Activated CD8-positive, alpha-beta T cell treated with anti-CD3 and anti-CD28 coated beads for 36 hours (primary cell): ENCODE measurements at regions not wholly inside any gene's neighbourhood (a gene's known extent, or its start where the extent isn't known, plus 50 kb on each side); places are given as distances from the start of the nearest gene placed in this dataset.

ENCODE experiments used
- ATAC-seq: fragments of 200-7000 bp; cut with Tn5 transposase; one replicate; pipeline ENCODE4 v1.10.0; 2021; ENCODE audit warnings: mild to moderate bottlenecking, moderate library complexity
- CTCF ChIA-PET: fragments of 350-600 bp; sonication (Branson Sonifier 250); formaldehyde crosslinking; loops from one replicate; lab custom pipeline; 2021; ENCODE audit warnings: antibody characterized with exemption; lab: Charles Lee
- POLR2A ChIA-PET: fragments of 350-600 bp; sonication (Branson Sonifier 250); formaldehyde crosslinking; loops from one replicate; lab custom pipeline; 2021; ENCODE audit warnings: antibody characterized with exemption; lab: Charles Lee
- DNase-seq: peaks from one replicate; pipeline ENCODE4 v3.0.0-alpha.2; 2020
- H3K27ac Mint-ChIP-seq: one replicate; pipeline ENCODE4 v1.8.0; 2021; ENCODE audit warnings: mild to moderate bottlenecking, mixed read lengths
- H3K27me3 Mint-ChIP-seq: one replicate; pipeline ENCODE4 v1.8.0; 2021; ENCODE audit warnings: mixed read lengths
- H3K36me3 Mint-ChIP-seq: one replicate; pipeline ENCODE4 v1.8.0; 2021; ENCODE audit warnings: low read depth, mixed read lengths
- H3K4me1 Mint-ChIP-seq: one replicate; pipeline ENCODE4 v1.8.0; 2021; ENCODE audit warnings: low read depth, mixed read lengths
- H3K4me3 Mint-ChIP-seq: one replicate; pipeline ENCODE4 v1.8.0; 2021; ENCODE audit warnings: mild to moderate bottlenecking, moderate library complexity, mixed read lengths
- H3K9me3 Mint-ChIP-seq: one replicate; pipeline ENCODE4 v1.8.0; 2021; ENCODE audit warnings: mixed read lengths
- intact Hi-C: fragments of 100-400 bp; cut with micrococcal nuclease; formaldehyde crosslinking; loops from one replicate; pipeline ENCODE4 v1.10.0; 2022
- TF ChIP-seq, protein P1 (sequence below): fragments of 200-600 bp; IDR thresholded peaks from one replicate; pipeline ENCODE4 v1.8.0; 2022; ENCODE audit warnings: antibody characterized with exemption, mild to moderate bottlenecking

DNA sequence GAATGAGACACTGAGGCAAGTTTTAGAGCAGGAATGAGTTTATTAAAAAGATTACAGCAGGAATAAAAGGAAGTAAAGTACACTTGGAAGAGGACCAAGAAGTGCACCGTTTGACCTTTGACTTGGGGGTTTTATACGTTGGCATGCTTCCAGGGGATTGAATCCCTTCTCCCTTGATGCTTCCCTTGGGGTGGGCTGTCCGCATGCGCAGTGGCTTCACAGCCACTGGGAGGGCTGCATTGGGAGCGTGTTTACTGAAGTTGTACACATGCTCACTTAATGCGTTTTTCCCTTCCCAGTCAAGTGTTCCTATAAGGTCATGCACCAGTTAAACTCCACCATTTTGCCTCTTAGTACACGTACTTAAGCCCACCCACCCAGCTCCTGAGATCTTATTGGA, 72.4 kb upstream of the MARK1 start:
- no peak overlapping the region for H3K27ac Mint-ChIP-seq
- peaks cover 5% of the 10 kb centered on the region for H3K27me3 Mint-ChIP-seq
- CTCF ChIA-PET, result no interaction called here
- H3K36me3 Mint-ChIP-seq, result no peaks in the 10 kb centered on the region
- intact Hi-C loops, result no loop called here
- POLR2A ChIA-PET, result no interaction called here
- ATAC-seq, result no peak
- TF ChIP-seq, protein P1, sequence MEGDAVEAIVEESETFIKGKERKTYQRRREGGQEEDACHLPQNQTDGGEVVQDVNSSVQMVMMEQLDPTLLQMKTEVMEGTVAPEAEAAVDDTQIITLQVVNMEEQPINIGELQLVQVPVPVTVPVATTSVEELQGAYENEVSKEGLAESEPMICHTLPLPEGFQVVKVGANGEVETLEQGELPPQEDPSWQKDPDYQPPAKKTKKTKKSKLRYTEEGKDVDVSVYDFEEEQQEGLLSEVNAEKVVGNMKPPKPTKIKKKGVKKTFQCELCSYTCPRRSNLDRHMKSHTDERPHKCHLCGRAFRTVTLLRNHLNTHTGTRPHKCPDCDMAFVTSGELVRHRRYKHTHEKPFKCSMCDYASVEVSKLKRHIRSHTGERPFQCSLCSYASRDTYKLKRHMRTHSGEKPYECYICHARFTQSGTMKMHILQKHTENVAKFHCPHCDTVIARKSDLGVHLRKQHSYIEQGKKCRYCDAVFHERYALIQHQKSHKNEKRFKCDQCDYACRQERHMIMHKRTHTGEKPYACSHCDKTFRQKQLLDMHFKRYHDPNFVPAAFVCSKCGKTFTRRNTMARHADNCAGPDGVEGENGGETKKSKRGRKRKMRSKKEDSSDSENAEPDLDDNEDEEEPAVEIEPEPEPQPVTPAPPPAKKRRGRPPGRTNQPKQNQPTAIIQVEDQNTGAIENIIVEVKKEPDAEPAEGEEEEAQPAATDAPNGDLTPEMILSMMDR, result no peak
- no peaks in the 10 kb centered on the region for H3K9me3 Mint-ChIP-seq
- no peaks in the 10 kb centered on the region for H3K4me1 Mint-ChIP-seq
- H3K4me3 Mint-ChIP-seq, result no peak overlapping the region
- DNase-seq, result no peak

DNA sequence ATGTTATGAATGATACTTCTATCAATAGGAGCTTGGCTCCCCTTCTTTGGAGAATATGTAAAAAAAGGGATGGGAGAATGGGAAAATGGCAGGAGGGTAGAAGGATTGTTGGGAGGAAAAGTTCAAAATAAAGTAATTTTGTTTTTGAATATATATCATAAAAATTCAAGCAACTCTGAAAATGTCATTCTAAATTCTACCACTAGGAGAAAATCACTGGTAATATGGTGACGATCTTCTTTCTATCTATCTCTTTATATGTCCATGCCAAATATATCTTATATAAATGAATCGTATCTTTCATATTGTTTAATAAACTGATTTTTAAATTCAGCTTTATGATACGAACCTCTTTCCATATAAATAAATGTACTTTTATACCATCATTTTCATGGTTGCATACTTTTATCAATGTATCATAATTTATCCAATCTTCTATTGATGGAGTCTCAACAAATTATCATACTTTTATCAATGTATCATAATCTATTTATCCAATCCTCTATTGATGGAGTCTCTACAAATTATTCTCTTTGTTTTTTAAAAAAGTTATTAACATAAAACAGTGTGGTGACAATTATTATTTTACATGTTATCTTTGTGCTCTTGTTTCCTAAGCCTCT, 73.7 kb upstream of the MARK1 start:
- Mint-ChIP-seq H3K27ac (no peak overlapping the region), H3K4me3 (no peak overlapping the region), H3K27me3 (peaks cover 5% of the 10 kb centered on the region), H3K9me3 (no peaks in the 10 kb centered on the region), H3K36me3 (no peaks in the 10 kb centered on the region), H3K4me1 (no peaks in the 10 kb centered on the region)
- no peak for ATAC-seq
- intact Hi-C loops, result no loop called here
- DNase-seq, result no peak
- POLR2A ChIA-PET, result no interaction called here
- CTCF ChIA-PET, result no interaction called here
- TF ChIP-seq, protein P1, result peak; percentile 32

DNA sequence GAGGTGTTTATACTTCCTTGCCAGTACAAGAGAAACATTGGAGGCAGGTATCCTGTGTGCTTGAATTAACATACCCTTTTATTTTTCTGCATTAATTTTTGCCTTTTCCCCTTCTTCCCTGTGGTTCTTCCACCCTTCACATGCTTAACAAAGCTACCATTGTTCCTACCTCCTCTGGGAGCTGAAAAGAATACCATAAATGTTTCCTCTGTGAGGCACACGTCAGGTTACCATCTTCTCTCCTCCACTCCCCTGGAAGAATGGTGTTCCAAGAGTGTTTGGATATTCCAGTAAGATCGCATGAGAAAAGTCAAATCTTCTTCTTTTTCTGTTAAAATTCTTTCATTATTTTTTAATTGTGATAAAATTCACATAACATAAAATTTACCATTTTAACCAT, 74.6 kb upstream of the MARK1 start:
- ATAC-seq (no peak), DNase-seq (no peak)
- CTCF ChIA-PET, result no interaction called here
- intact Hi-C loops, result no loop called here
- no peak overlapping the region for H3K4me3 Mint-ChIP-seq
- no peaks in the 10 kb centered on the region for H3K4me1 Mint-ChIP-seq
- H3K9me3 Mint-ChIP-seq, result no peaks in the 10 kb centered on the region
- POLR2A ChIA-PET, result no interaction called here
- no peaks in the 10 kb centered on the region for H3K36me3 Mint-ChIP-seq
- H3K27ac Mint-ChIP-seq, result no peak overlapping the region
- TF ChIP-seq, protein P1, result no peak
- H3K27me3 Mint-ChIP-seq, result peaks cover 5% of the 10 kb centered on the region

DNA sequence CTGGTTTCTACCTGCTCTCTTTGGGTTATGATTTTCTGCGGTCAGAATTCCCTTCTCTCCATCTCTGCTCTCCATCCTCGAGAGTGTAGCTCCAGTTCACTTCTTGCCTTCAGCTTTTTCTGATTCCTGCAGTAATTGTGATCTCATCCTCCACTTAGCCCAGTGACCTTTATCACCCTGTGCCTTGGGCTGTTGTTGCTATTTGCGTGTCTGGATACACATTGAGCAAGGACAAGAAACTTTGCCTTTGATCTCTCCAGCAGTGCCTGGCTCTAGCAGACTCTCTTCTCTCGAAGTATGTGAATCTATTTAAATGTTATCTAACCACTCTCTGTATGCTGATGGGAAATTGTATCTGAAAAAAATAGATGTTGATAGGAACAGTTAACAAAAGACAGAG, 76.4 kb upstream of the MARK1 start:
- ChIA-PET POLR2A (no interaction called here), CTCF (interaction anchor here (1.0 kb wide), 1 partner anchor 282 kb away, joined by 3 read pairs; no protein-coding TSS in a partner anchor)
- TF ChIP-seq, protein P1, result no peak
- no peak for ATAC-seq
- no peak overlapping the region for H3K4me3 Mint-ChIP-seq
- H3K9me3 Mint-ChIP-seq, result no peaks in the 10 kb centered on the region
- H3K36me3 Mint-ChIP-seq, result no peaks in the 10 kb centered on the region
- no peak for DNase-seq
- intact Hi-C loops, result no loop called here
- peaks cover 5% of the 10 kb centered on the region for H3K27me3 Mint-ChIP-seq
- no peaks in the 10 kb centered on the region for H3K4me1 Mint-ChIP-seq
- no peak overlapping the region for H3K27ac Mint-ChIP-seq

DNA sequence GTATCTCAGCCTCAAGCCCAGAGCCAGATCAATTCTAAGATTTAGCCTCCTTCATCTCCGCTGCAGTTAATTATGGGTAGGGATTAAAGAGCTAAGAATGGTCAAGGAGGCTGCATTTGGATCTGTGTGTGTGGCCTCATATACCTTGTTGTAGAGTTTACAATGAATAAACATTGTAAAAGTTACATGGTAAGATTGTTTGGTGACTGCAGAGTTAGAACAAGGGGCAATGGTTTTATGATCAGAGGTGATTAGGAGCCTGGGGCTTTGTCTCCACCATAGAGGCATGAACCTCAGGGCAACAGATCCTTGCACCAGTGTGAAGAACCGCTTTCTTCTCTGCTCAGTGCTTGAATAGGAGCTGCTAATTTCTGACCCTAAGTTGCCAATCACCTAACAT, 77.0 kb upstream of the MARK1 start:
- H3K4me1 Mint-ChIP-seq, result no peaks in the 10 kb centered on the region
- TF ChIP-seq, protein P1, result no peak
- no peak overlapping the region for H3K4me3 Mint-ChIP-seq
- H3K36me3 Mint-ChIP-seq, result no peaks in the 10 kb centered on the region
- no peaks in the 10 kb centered on the region for H3K9me3 Mint-ChIP-seq
- ATAC-seq, result no peak
- CTCF ChIA-PET, result no interaction called here
- DNase-seq, result no peak
- peaks cover 5% of the 10 kb centered on the region for H3K27me3 Mint-ChIP-seq
- intact Hi-C loops, result no loop called here
- H3K27ac Mint-ChIP-seq, result no peak overlapping the region
- POLR2A ChIA-PET, result no interaction called here
